GM18507 (cell line): ENCODE measurements at regions not wholly inside any gene's neighbourhood (a gene's known extent, or its start where the extent isn't known, plus 50 kb on each side); places are given as distances from the start of the nearest gene placed in this dataset.

Experiments used
- DNase-seq: peaks from one replicate; pipeline ENCODE4 v3.0.0; 2011; ENCODE audit warnings: low read depth; ENCODE audit not compliant: insufficient read length; ENCODE audit errors: extremely low spot score
- FAIRE-seq: peaks from 2 replicates; lab custom pipeline; 2011; peaks lifted over from hg19 to GRCh38; lab: Jason Lieb, UNC

- no peak for DNase-seq
- FAIRE-seq: no peak
Observed at GRCh38 chr4:153154007-153154975, 50.0 kb upstream of the TRIM2 start.
